Astrocyte (in vitro differentiated cells and primary cell): ENCODE measurements at regions not wholly inside any gene's neighbourhood (a gene's known extent, or its start where the extent isn't known, plus 50 kb on each side); places are given as distances from the start of the nearest gene placed in this dataset.

Experiments
- CTCF ChIP-seq: IDR thresholded peaks from 2 replicates; pipeline ENCODE4 v1.5.1; 2011; ENCODE audit warnings: low read depth, mild to moderate bottlenecking, inconsistent platforms, low read length, moderate library complexity; ENCODE audit not compliant: insufficient read depth
- EZH2 ChIP-seq: IDR thresholded peaks from 2 replicates; pipeline ENCODE4 v1.6.1; 2012; ENCODE audit warnings: mild to moderate bottlenecking, low read length, inconsistent platforms; ENCODE audit not compliant: insufficient read depth

- no peak for TF ChIP-seq EZH2
- no peak for TF ChIP-seq CTCF
These were observed 197.3 kb downstream of the ANKRD30B start for GRCh38 chr18:14945286-14945685.
